ENCODE measurements at regions not wholly inside any gene's neighbourhood (a gene's known extent, or its start where the extent isn't known, plus 50 kb on each side); places are given as distances from the start of the nearest gene placed in this dataset.

GRCh38 chr13:65595916-65596315 lies 1634.2 kb downstream of the PCDH9 start:
- no peak for TF ChIP-seq CTCF (IDR thresholded peaks at IDR 0.05)
- no peak for TF ChIP-seq POLR2A (IDR thresholded peaks at IDR 0.05)
